Mucosa of descending colon (tissue), 3 donors: ENCODE measurements at regions not wholly inside any gene's neighbourhood (a gene's known extent, or its start where the extent isn't known, plus 50 kb on each side); places are given as distances from the start of the nearest gene placed in this dataset.
"Not testable (repeated sequence)": the region's sequence is repeated elsewhere in the genome, so short reads cannot be mapped to it uniquely, and the experiment has no call there.

Experiments
- ATAC-seq: fragments of 200-7000 bp; cut with Tn5 transposase; one replicate; pipeline ENCODE4 v1.9.1; 2020; ENCODE audit warnings: mild to moderate bottlenecking, moderate library complexity
- DNase-seq, 3 donors: peaks; one replicate each; pipeline ENCODE4 v3.0.0-alpha.2; 2020
- H3K36me3 ChIP-seq: fragments of 200-600 bp; one replicate; pipeline ENCODE4 v1.8.0; 2021; ENCODE audit warnings: low read depth, mild to moderate bottlenecking
- H3K4me1 ChIP-seq: fragments of 200-600 bp; one replicate; pipeline ENCODE4 v1.8.0; 2021; ENCODE audit warnings: low read depth, mild to moderate bottlenecking
- H3K4me3 ChIP-seq: fragments of 200-600 bp; one replicate; pipeline ENCODE4 v1.8.0; 2021; ENCODE audit warnings: mild to moderate bottlenecking
- H3K9me3 ChIP-seq: fragments of 200-600 bp; one replicate; pipeline ENCODE4 v1.8.0; 2021; ENCODE audit warnings: mild to moderate bottlenecking
- intact Hi-C, 2 donors: fragments of 100-400 bp; cut with DNase I in 1 of 2; cut with micrococcal nuclease in 1 of 2; formaldehyde crosslinking; loops; one replicate each; pipeline versions ENCODE4 v1.11.0 to v1.11.1; 2022; cut with DNase I, micrococcal nuclease
- TF ChIP-seq, protein P1 (sequence below): fragments of 200-600 bp; IDR thresholded peaks from one replicate; pipeline ENCODE4 v1.8.0; 2022; ENCODE audit warnings: antibody characterized with exemption, mild to moderate bottlenecking
- donor health status: DM: no; HTN: no; CAD: no; lungs with moderate emphysema.
- donor health status: DM: no; HTN: no; CAD: no.
- donor health status: DM: no; HTN: yes; CAD: no.

DNA sequence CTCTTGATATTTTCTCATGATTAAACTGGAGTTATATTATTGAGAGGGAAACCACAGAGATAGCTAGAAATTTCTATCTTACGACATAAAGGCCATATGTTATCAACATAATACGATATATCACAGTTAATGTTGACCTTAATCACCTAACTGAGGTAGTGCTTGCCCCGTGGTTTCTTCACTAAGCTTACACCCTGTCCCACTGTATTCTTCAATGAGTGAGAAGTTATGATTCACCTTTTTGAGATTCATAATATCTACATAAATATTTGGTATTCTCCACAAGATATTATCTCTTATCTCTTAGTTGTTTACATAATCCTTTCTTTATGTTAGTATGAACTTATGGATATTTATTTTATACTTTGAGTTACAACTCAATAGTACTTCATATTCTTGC lies 1714.1 kb downstream of the BRINP3 start:
- no peaks in the 10 kb centered on the region for H3K36me3 ChIP-seq

DNA sequence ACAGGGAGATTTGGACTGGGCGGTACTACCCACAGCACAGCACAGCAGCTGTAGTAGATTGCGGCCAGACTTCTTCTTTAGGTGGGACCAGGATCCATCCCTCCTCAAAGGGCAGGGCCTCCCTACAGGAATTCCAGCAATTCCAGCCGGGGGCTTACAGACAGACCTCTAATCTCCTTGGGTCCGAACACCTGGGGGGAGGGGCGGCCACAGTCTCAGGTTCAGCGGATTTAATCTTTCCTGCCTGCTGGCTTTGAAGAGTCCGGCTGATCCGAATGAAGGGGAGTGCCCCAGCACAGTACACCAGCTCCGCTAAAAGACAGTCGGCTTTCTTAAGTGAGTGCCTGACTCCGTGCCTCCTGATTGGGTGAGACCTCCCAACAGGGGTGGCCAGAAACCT lies 1708.5 kb downstream of the BRINP3 start:
- Histone ChIP-seq H3K36me3 (no peaks in the 10 kb centered on the region), H3K9me3 (peaks cover 8% of the 10 kb centered on the region), H3K4me1 (no peaks in the 10 kb centered on the region), H3K4me3 (no peak overlapping the region)
- ATAC-seq (no peak), DNase-seq (no peak)
- TF ChIP-seq, protein P1, sequence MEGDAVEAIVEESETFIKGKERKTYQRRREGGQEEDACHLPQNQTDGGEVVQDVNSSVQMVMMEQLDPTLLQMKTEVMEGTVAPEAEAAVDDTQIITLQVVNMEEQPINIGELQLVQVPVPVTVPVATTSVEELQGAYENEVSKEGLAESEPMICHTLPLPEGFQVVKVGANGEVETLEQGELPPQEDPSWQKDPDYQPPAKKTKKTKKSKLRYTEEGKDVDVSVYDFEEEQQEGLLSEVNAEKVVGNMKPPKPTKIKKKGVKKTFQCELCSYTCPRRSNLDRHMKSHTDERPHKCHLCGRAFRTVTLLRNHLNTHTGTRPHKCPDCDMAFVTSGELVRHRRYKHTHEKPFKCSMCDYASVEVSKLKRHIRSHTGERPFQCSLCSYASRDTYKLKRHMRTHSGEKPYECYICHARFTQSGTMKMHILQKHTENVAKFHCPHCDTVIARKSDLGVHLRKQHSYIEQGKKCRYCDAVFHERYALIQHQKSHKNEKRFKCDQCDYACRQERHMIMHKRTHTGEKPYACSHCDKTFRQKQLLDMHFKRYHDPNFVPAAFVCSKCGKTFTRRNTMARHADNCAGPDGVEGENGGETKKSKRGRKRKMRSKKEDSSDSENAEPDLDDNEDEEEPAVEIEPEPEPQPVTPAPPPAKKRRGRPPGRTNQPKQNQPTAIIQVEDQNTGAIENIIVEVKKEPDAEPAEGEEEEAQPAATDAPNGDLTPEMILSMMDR = no peak
- intact Hi-C loops = no loop called here

More for the DNA sequence above, 1714.1 kb downstream of the BRINP3 start:
- no peak for ATAC-seq
- TF ChIP-seq, protein P1 = no peak
- no peak for DNase-seq
- Histone ChIP-seq H3K4me1 (no peaks in the 10 kb centered on the region), H3K9me3 (peaks cover under 1% of the 10 kb centered on the region), H3K4me3 (no peak overlapping the region)
- intact Hi-C loops = no loop called here

DNA sequence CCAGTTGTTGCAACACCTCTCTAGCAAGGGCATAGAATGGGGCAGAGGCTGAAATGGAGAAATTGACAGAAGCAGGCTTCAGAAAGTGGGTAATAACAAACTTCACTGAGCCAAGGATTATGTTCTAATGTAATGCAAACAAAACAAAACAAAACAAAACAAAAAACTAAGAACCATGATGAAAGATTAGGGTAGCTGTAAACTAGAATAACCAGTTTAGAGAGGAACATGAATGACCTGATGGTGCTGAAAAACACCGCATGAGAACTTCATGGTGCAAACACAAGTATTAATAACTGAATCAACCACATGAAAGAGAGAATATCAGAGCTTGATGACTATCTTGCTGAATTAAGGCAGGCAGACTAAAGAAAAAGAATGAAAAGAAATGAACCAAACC lies 1707.7 kb downstream of the BRINP3 start:
- Histone ChIP-seq H3K4me3 (no peak overlapping the region), H3K4me1 (no peaks in the 10 kb centered on the region), H3K9me3 (peaks cover 8% of the 10 kb centered on the region), H3K36me3 (no peaks in the 10 kb centered on the region)
- ATAC-seq (no peak), DNase-seq (no peak)
- intact Hi-C loops = no loop called here
- TF ChIP-seq, protein P1 = no peak

DNA sequence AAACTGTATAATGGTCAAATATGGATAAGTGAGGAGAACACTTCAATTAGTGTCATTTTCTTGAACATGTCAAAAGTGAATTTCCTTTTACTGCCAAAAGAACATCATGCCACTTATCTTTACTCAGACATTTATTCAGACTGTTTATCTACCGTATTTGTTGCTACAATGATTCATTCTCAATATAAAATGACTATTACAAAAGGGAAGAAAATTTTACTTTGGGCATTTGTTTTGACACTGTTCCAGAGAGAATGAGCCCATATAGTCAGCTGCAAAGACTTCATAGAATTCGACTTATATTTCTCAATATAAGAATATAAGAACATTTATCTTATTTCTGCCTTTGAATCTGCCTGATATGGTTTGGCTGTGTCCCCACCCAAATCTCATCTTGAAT lies 1699.1 kb downstream of the BRINP3 start:
- no peak for DNase-seq
- intact Hi-C loops = no loop called here
- no peaks in the 10 kb centered on the region for H3K4me1 ChIP-seq
- H3K36me3 ChIP-seq = no peaks in the 10 kb centered on the region
- TF ChIP-seq, protein P1 = no peak
- ATAC-seq = no peak
- H3K4me3 ChIP-seq = no peak overlapping the region
- H3K9me3 ChIP-seq = no peaks in the 10 kb centered on the region

DNA sequence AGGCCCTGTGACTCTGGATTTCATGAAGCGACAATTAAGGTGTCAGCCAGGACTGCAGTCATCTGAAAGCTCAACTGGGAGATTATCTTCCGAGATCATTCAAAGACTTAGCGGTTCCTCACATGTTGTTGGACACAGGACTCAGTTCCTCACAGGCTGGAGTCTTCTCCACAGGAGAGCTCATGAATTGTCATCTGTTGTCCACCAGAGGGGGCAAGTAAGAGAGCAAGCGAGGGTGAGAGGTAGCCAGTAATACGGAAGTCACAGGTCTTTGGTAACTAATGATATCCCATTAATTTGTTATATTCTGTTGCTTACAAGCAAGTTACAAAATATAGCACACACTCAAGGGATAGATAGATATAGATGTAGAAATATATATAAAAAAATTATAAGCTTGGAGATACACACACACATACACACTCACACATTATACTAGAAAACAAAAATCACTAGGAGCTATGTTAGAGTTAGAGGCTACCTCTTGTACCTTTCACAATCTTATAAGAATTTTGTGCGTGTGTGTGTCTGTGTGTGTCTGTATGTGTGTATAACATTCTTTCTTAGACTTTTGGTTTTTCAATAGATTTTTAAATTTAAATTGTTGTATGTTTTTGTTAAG lies 1695.3 kb downstream of the BRINP3 start:
- H3K36me3 ChIP-seq = no peaks in the 10 kb centered on the region
- TF ChIP-seq, protein P1 = no peak
- H3K4me3 ChIP-seq = no peak overlapping the region
- no peaks in the 10 kb centered on the region for H3K4me1 ChIP-seq
- no peaks in the 10 kb centered on the region for H3K9me3 ChIP-seq
- no peak for DNase-seq
- no peak for ATAC-seq
- intact Hi-C loops = no loop called here

DNA sequence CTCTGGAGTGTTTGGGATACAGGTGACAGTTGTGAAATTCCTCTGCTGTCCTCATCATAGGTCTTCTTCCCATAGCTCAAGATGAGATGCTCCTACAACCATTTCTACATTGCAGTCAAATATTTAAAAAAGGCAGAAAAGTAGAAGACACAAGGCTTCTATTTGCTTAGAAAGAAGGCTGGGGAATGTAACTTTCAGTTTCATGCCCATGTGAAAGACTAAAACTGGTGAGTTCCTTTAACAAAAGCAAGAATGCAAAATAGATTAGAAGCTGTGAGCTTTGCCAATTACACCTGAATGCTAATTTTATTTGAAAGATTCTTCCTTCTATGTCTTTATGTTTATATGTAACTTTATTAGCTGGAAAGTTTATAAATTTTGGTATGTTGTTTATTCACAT lies 1682.7 kb downstream of the BRINP3 start:
- Histone ChIP-seq H3K4me1 (no peaks in the 10 kb centered on the region), H3K4me3 (no peak overlapping the region), H3K9me3 (peaks cover 6% of the 10 kb centered on the region), H3K36me3 (no peaks in the 10 kb centered on the region)
- ATAC-seq (no peak), DNase-seq (no peak)
- intact Hi-C loops = no loop called here
- TF ChIP-seq, protein P1 = no peak

DNA sequence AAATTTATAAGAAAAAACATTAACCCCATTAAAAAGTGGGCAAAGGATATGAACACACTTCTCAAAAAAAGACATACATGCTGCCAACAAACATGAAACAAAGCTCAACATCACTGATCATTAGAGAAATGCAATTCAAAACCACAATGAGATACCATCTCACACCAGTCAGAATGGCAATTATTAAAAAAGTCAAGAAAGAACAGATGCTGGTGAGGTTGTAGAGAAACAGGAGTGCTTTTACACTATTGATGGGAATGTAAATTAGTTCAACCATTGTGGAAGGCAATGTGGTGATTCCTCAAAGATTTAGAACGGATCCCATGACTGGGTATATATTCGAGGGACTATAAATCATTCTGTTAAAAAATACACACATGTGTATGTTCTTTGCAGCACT lies 1665.5 kb downstream of the BRINP3 start:
- ATAC-seq, H3K4me1 ChIP-seq, intact Hi-C loops, H3K9me3 ChIP-seq, DNase-seq, H3K4me3 ChIP-seq, H3K36me3 ChIP-seq: not testable (repeated sequence)

DNA sequence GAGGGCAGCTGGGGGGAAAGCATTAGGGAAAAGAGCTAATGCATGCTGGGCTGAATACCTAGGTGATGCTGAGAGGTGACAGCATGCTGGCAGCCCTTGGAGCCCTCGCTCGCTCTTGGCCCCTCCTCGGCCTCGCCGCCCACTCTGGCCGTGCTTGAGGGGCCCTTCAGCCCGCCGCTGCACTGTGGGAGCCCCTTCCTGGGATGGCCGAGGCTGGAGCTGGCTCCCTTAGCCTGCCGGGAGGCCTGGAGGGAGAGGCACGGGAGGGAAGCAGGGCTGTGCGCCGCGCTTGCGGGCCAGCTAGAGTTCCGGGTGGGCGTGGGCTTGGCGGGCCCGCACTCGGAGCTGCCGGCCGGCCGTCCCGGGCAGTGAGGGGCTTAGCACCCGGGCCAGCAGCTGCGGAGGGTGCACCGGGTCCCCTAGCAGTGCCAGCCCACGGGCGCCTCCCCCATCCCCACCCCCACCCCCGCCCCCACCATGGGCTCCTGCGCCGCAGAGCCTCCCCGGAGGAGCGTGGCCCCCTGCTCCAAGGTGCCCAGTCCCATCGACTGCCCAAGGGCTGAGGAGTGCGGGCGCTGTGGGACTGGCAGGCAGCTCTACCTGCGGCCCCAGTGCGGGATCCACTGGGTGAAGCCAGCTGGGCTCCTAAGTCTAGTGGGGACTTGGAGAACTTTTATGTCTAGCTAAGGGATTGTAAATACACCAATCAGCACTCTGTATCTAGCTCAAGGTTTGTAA lies 1664.7 kb downstream of the BRINP3 start:
- H3K4me1 ChIP-seq, H3K4me3 ChIP-seq, ATAC-seq, H3K36me3 ChIP-seq, H3K9me3 ChIP-seq, DNase-seq, intact Hi-C loops: not testable (repeated sequence)
